HCT116 (cell line): ENCODE measurements at regions not wholly inside any gene's neighbourhood (a gene's known extent, or its start where the extent isn't known, plus 50 kb on each side); places are given as distances from the start of the nearest gene placed in this dataset.

Experiments
- ATAC-seq: fragments of 200-7000 bp; cut with Tn5 transposase; 2 replicates; pipeline ENCODE4 v1.9.1; 2020; ENCODE audit warnings: mild to moderate bottlenecking, moderate library complexity
- BruUV-seq: library from RNA; stranded (reverse); fragments of 400-500 nt; replicated peaks from 2 replicates; lab custom pipeline; 2021; lab: Mats Ljungman, UMichigan
- CTCF ChIA-PET: fragments of 300-600 bp; sonication (Branson Sonifier 250); formaldehyde crosslinking; loops from one replicate; lab custom pipeline; 2021; ENCODE audit warnings: antibody characterized with exemption; lab: Charles Lee
- POLR2A ChIA-PET: fragments of 300-600, 350-600 bp; sonication (Branson Sonifier 250); formaldehyde crosslinking; loops from one replicate; lab custom pipeline; 2021; ENCODE audit warnings: antibody characterized with exemption; lab: Charles Lee
- RAD21 ChIA-PET, 2 experiments: fragments of 300-600 bp; sonication (Branson Sonifier 250); formaldehyde crosslinking; loops; one replicate each; lab custom pipeline; 2023; ENCODE audit warnings: low total read pairs in 2 of 2; ENCODE audit not compliant: uncharacterized antibody in 2 of 2, unreplicated experiment in 2 of 2, low non-redundant PET in 1 of 2; lab: Charles Lee
- DNase-seq: peaks from one replicate; pipeline ENCODE4 v3.0.0-alpha.2; 2010; ENCODE audit warnings: low read depth, low spot score
- H2AFZ ChIP-seq: fragments of 200-600 bp; shearing (Covaris generic), sonication (generic); 2 replicates; pipeline ENCODE4 v1.6.1; 2017; ENCODE audit warnings: low read depth, mixed run types, mixed read lengths, antibody characterized with exemption, low read length; ENCODE audit not compliant: poor library complexity, severe bottlenecking
- H3K27ac ChIP-seq: 2 replicates; pipeline ENCODE4 v1.5.1; 2012; ENCODE audit warnings: low read depth, low read length
- H3K27me3 ChIP-seq: fragments of 200-600 bp; sonication (generic); 2 replicates; pipeline ENCODE4 v1.6.1; 2016; ENCODE audit warnings: mixed run types, low read length, mixed read lengths; ENCODE audit not compliant: insufficient read depth
- H3K36me3 ChIP-seq, 2 experiments: fragments of 200-500 bp in 1 of 2; fragments of 200-600 bp in 1 of 2; sonication (Bioruptor generic) in 1 of 2; sonication (generic) in 1 of 2; 2 replicates each; pipeline versions ENCODE4 v1.5.1 to v1.6.1; 2014 to 2016; ENCODE audit warnings: low read length in 2 of 2, inconsistent platforms in 1 of 2, mixed read lengths in 1 of 2, mixed run types in 1 of 2; ENCODE audit not compliant: insufficient read depth in 2 of 2, control insufficient read depth in 1 of 2
- H3K4me1 ChIP-seq, 2 experiments: fragments of 200-600 bp in 1 of 2; sonication (generic) in 1 of 2; 2 replicates each; pipeline versions ENCODE4 v1.5.1 to v1.6.1; 2012 to 2017; ENCODE audit warnings: low read length in 2 of 2, inconsistent platforms in 1 of 2, mild to moderate bottlenecking in 1 of 2, mixed read lengths in 1 of 2, mixed run types in 1 of 2, moderate library complexity in 1 of 2; ENCODE audit not compliant: insufficient read depth in 2 of 2, control insufficient read depth in 1 of 2
- H3K4me2 ChIP-seq: fragments of 200-600 bp; sonication (generic); 2 replicates; pipeline ENCODE4 v1.6.1; 2017; ENCODE audit warnings: mixed run types, low read length, mixed read lengths
- H3K4me3 ChIP-seq, 2 experiments: fragments of 200-600 bp in 1 of 2; sonication (generic) in 1 of 2; replicated peaks in 1 of 2; 2 replicates each; pipeline ENCODE4 v1.5.1; 2011 to 2016; ENCODE audit warnings: low read length in 2 of 2, control low read depth in 1 of 2, low read depth in 1 of 2, mild to moderate bottlenecking in 1 of 2, mixed read lengths in 1 of 2, mixed run types in 1 of 2
- H3K79me2 ChIP-seq: fragments of 200-600 bp; sonication (generic); 2 replicates; pipeline ENCODE4 v1.6.1; 2017; ENCODE audit warnings: mild to moderate bottlenecking, mixed run types, low read length, moderate library complexity, mixed read lengths; ENCODE audit not compliant: insufficient read depth
- H3K9ac ChIP-seq: fragments of 200-600 bp; sonication (generic); 2 replicates; pipeline ENCODE4 v1.6.1; 2016; ENCODE audit warnings: low read length, mixed read lengths
- H3K9me2 ChIP-seq: fragments of 200-600 bp; sonication (generic), shearing (Covaris generic); 2 replicates; pipeline ENCODE4 v1.6.1; 2017; ENCODE audit warnings: mixed run types, mild to moderate bottlenecking, moderate library complexity; ENCODE audit not compliant: insufficient read depth
- H3K9me3 ChIP-seq, 2 experiments: fragments of 200-500 bp in 1 of 2; fragments of 200-600 bp in 1 of 2; sonication (Bioruptor generic) in 1 of 2; sonication (generic) in 1 of 2; 2 replicates each; pipeline ENCODE4 v1.6.1; 2014 to 2017; ENCODE audit warnings: low read length in 2 of 2, mixed read lengths in 2 of 2, inconsistent platforms in 1 of 2, low read depth in 1 of 2, mild to moderate bottlenecking in 1 of 2, mixed run types in 1 of 2, moderate library complexity in 1 of 2; ENCODE audit not compliant: control insufficient read depth in 1 of 2, insufficient read depth in 1 of 2
- H4K20me1 ChIP-seq: fragments of 200-600 bp; sonication (generic), shearing (Covaris generic); 2 replicates; pipeline ENCODE4 v1.6.1; 2017; ENCODE audit warnings: mixed run types, mild to moderate bottlenecking, moderate library complexity; ENCODE audit not compliant: insufficient read depth
- CBX3 ChIP-seq: IDR thresholded peaks from 2 replicates; pipeline ENCODE4 v1.6.1; 2012; ENCODE audit warnings: low read depth
- EGR1 ChIP-seq: IDR thresholded peaks from 2 replicates; pipeline ENCODE4 v1.6.1; 2012; ENCODE audit warnings: low read depth
- FOSL1 ChIP-seq: IDR thresholded peaks from 2 replicates; pipeline ENCODE4 v1.6.1; 2012; ENCODE audit warnings: low read depth
- POLR2A ChIP-seq: IDR thresholded peaks from 2 replicates; pipeline ENCODE4 v1.7.0; 2011; ENCODE audit warnings: borderline replicate concordance; ENCODE audit not compliant: insufficient read depth, insufficient read length; ENCODE audit errors: extremely low read depth
- RAD21 ChIP-seq: IDR thresholded peaks from 2 replicates; pipeline ENCODE4 v1.6.1; 2012; ENCODE audit warnings: low read depth, mild to moderate bottlenecking
- SP1 ChIP-seq: IDR thresholded peaks from 2 replicates; pipeline ENCODE4 v1.6.1; 2012; ENCODE audit warnings: low read depth
- TCF7L2 ChIP-seq: IDR thresholded peaks from 2 replicates; pipeline ENCODE4 v1.7.0; 2011; ENCODE audit warnings: borderline replicate concordance, inconsistent platforms; ENCODE audit not compliant: insufficient read depth, insufficient read length; ENCODE audit errors: extremely low read depth
- intact Hi-C: fragments of 100-400 bp; cut with micrococcal nuclease; formaldehyde crosslinking; loops from 2 replicates; pipeline ENCODE4 v1.10.0; 2022
- TF ChIP-seq, protein P1 (sequence below): IDR thresholded peaks from 2 replicates; pipeline ENCODE4 v1.6.1; 2012
- TF ChIP-seq, protein P2 (sequence below): IDR thresholded peaks from 2 replicates; pipeline ENCODE4 v1.6.1; 2011; ENCODE audit warnings: mild to moderate bottlenecking, low read length, moderate library complexity; ENCODE audit not compliant: insufficient replicate concordance; ENCODE audit errors: extremely low read depth
- TF ChIP-seq, protein P3 (sequence below), 3 experiments: fragments of 200-600 bp in 1 of 3; sonication (generic) in 1 of 3; IDR thresholded peaks in 2 of 3; conservative IDR thresholded peaks in 1 of 3; 2 replicates each; pipeline ENCODE4 v1.5.1; 2012 to 2017; ENCODE audit warnings: low read depth in 2 of 3, low read length in 2 of 3, antibody characterized with exemption in 1 of 3, borderline replicate concordance in 1 of 3, control low read depth in 1 of 3, mild to moderate bottlenecking in 1 of 3, mixed read lengths in 1 of 3, mixed run types in 1 of 3, moderate library complexity in 1 of 3; ENCODE audit not compliant: insufficient read depth in 1 of 3

DNA sequence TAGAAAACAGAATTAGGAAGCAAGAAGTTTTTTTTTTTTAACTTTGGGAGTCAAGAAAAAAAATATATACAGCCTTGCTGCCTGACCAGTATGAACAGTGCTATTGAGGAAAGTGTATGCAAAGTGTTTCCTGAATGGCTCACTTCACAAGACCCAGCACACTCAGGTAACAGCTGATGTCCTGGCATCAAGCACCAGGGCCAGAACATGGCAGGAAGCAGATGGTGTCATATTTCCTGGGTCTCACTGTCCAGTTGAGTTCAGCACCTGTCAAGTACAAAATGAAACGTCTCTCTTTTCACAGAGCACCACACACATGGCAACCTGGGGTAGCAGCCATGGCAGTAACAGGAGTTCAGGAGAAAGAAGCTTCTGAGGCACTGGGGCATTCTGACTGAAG is 372.3 kb downstream of the TTLL7 start (continued):
- no peak for TF ChIP-seq FOSL1
- TF ChIP-seq TCF7L2, result no peak
- TF ChIP-seq, protein P1, sequence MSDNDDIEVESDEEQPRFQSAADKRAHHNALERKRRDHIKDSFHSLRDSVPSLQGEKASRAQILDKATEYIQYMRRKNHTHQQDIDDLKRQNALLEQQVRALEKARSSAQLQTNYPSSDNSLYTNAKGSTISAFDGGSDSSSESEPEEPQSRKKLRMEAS, result no peak
- no peak for TF ChIP-seq SP1
- no peak for TF ChIP-seq EGR1

DNA sequence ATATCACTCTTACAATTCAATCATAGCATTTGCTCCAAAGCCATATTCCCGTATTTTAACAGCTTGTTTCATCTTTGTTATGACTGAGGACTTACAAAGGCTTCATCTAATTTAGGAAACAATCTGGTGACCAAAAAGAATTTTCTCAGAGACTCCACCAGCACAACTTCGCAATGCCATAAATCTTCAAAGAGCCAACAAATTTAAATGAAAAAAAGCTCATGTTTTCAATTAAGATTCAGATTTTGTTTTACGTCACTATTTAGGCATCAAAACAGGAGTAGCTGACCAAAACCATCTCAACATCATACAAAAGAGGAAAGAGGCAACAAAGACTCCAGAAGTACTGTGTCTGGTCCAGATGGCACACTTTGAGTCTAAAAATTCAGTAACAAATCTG is 373.3 kb downstream of the TTLL7 start:
- Histone ChIP-seq H3K4me3 (no peak overlapping the region), H3K9me3 (no peaks in the 10 kb centered on the region), H3K9me2 (no peaks in the 10 kb centered on the region), H3K27me3 (no peaks in the 10 kb centered on the region), H3K79me2 (no peaks in the 10 kb centered on the region), H2AFZ (no peak overlapping the region), H3K9ac (no peak overlapping the region), H4K20me1 (no peaks in the 10 kb centered on the region), H3K36me3 (no peaks in the 10 kb centered on the region), H3K27ac (no peak overlapping the region), H3K4me2 (no peak overlapping the region), H3K4me1 (no peaks in the 10 kb centered on the region)
- no peak for DNase-seq
- BruUV-seq, result no TSS peak
- no peak for ATAC-seq
- TF ChIP-seq, protein P2, sequence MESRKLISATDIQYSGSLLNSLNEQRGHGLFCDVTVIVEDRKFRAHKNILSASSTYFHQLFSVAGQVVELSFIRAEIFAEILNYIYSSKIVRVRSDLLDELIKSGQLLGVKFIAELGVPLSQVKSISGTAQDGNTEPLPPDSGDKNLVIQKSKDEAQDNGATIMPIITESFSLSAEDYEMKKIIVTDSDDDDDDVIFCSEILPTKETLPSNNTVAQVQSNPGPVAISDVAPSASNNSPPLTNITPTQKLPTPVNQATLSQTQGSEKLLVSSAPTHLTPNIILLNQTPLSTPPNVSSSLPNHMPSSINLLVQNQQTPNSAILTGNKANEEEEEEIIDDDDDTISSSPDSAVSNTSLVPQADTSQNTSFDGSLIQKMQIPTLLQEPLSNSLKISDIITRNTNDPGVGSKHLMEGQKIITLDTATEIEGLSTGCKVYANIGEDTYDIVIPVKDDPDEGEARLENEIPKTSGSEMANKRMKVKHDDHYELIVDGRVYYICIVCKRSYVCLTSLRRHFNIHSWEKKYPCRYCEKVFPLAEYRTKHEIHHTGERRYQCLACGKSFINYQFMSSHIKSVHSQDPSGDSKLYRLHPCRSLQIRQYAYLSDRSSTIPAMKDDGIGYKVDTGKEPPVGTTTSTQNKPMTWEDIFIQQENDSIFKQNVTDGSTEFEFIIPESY, result no peak
- TF ChIP-seq EGR1, result no peak
- TF ChIP-seq CBX3, result no peak
- no peak for TF ChIP-seq POLR2A
- TF ChIP-seq, protein P3, sequence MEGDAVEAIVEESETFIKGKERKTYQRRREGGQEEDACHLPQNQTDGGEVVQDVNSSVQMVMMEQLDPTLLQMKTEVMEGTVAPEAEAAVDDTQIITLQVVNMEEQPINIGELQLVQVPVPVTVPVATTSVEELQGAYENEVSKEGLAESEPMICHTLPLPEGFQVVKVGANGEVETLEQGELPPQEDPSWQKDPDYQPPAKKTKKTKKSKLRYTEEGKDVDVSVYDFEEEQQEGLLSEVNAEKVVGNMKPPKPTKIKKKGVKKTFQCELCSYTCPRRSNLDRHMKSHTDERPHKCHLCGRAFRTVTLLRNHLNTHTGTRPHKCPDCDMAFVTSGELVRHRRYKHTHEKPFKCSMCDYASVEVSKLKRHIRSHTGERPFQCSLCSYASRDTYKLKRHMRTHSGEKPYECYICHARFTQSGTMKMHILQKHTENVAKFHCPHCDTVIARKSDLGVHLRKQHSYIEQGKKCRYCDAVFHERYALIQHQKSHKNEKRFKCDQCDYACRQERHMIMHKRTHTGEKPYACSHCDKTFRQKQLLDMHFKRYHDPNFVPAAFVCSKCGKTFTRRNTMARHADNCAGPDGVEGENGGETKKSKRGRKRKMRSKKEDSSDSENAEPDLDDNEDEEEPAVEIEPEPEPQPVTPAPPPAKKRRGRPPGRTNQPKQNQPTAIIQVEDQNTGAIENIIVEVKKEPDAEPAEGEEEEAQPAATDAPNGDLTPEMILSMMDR (IDR thresholded peaks at IDR 0.05 in 2 of 3, conservative IDR thresholded peaks at IDR 0.05 in 1 of 3; ENCODE audit: borderline replicate concordance in 1 of 3, insufficient read depth in 1 of 3, low read depth in 2 of 3, low read length in 2 of 3), result no peak
- TF ChIP-seq RAD21, result no peak
- RAD21 ChIA-PET, result no interaction called here
- CTCF ChIA-PET, result no interaction called here
- intact Hi-C loops, result no loop called here
- POLR2A ChIA-PET, result no interaction called here
